ENCODE measurements at regions not wholly inside any gene's neighbourhood (a gene's known extent, or its start where the extent isn't known, plus 50 kb on each side); places are given as distances from the start of the nearest gene placed in this dataset.

DNA sequence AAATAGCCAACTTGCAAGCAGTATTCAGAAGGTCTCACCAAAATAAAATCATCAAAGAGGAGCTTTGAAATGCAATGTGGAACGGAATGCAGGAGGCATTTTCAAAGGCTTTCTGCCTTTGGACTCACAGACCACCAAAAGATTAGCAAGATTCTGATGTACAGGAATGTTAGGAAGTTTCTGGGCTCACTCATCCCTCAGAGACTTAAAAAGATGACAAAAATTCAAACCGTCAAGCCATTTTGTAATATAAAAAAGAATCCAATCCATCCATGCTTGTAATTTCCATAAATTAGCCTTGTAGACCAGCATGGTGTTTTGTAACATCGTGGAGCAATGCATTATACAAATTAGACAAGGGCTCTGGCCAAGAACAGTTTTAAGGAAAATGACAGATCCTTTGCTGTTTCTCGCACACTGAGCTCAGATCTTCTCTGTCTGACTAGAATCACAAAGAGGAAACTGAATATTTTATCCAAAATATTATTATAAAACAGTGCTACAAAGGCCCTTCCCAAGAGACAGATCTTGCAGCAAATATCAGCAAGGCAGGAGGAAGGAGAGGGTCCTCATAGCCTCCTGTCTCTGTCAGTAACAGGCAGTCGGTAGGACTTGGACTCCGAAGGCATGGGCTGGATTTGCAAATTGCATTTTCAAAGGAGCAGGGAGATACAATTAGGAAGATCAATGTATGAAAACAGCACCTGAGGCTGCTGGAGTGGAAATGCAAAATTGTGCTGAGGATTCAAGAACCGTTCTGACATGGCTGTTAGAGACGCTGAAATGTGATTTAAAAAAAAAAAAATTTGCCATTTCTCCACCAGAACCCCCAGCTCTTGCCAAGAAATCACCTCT is 57.4 kb upstream of the NRP1 start:
- DNase-seq, result no peak

- DNase-seq, result no peak
These were observed 55.6 kb upstream of the NRP1 start for GRCh38 chr10:33390046-33390445.

- DNase-seq, result no peak
These were observed 54.3 kb upstream of the NRP1 start for GRCh38 chr10:33388785-33389184.

GRCh38 chr10:33388382-33388781 is 53.9 kb upstream of the NRP1 start:
- no peak for DNase-seq

GRCh38 chr10:33387720-33388119 is 53.3 kb upstream of the NRP1 start:
- no peak for DNase-seq

DNA sequence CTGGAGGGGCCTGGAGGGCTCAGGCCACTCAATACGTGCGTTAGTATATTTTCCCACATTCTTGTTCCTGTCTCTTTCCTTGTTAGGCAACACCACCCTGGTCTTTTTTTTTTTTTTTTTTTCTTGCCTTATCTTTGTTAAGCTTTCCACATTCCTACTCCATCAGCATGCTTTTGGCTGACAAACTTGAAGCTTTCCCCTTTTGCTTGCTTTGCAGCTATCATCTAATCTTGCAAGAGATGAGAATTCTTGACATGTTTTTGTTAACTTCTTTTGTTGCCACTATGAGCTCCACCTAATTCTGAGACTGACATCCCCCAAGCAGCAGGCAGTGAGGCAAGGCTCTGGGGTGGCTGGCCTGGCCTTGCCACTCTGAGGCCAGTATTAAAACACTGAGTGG is 52.5 kb upstream of the NRP1 start:
- DNase-seq, result no peak

GRCh38 chr10:33385686-33386085 is 51.2 kb upstream of the NRP1 start:
- no peak for DNase-seq

GRCh38 chr10:33385015-33385414 is 50.5 kb upstream of the NRP1 start:
- DNase-seq, result no peak

Data from COR-L47 (cell line).